Smooth muscle cell (in vitro differentiated cells): ENCODE measurements at regions not wholly inside any gene's neighbourhood (a gene's known extent, or its start where the extent isn't known, plus 50 kb on each side); places are given as distances from the start of the nearest gene placed in this dataset.

Source experiments
- DNase-seq: peaks from one replicate; lab custom pipeline; 2025; ENCODE audit not compliant: unreplicated experiment; lab: John Stamatoyannopoulos, UW
- H2AFZ ChIP-seq: fragments of 200-600 bp; sonication (generic); 2 replicates; pipeline ENCODE4 v1.6.0; 2016; ENCODE audit warnings: antibody characterized with exemption, low read depth, mild to moderate bottlenecking
- H3F3A ChIP-seq: fragments of 200-600 bp; sonication (generic); 2 replicates; pipeline ENCODE4 v1.6.0; 2017; ENCODE audit warnings: antibody characterized with exemption, low read depth
- H3K27ac ChIP-seq: fragments of 200-600 bp; sonication (generic); 2 replicates; pipeline ENCODE4 v1.5.1; 2016; ENCODE audit warnings: low read depth, mild to moderate bottlenecking
- H3K27me3 ChIP-seq: fragments of 200-600 bp; sonication (generic); 2 replicates; pipeline ENCODE4 v1.6.1; 2016; ENCODE audit warnings: low read depth, mild to moderate bottlenecking
- H3K36me3 ChIP-seq: fragments of 200-600 bp; sonication (generic); 2 replicates; pipeline ENCODE4 v1.5.1; 2016; ENCODE audit warnings: low read depth
- H3K4me1 ChIP-seq: fragments of 200-600 bp; sonication (generic); 2 replicates; pipeline ENCODE4 v1.5.1; 2016; ENCODE audit warnings: low read depth
- H3K4me2 ChIP-seq: fragments of 200-600 bp; sonication (generic); 2 replicates; pipeline ENCODE4 v1.6.0; 2016; ENCODE audit warnings: mild to moderate bottlenecking
- H3K4me3 ChIP-seq: fragments of 200-600 bp; sonication (generic); 2 replicates; pipeline ENCODE4 v1.5.1; 2016; ENCODE audit warnings: mild to moderate bottlenecking
- H3K79me2 ChIP-seq: fragments of 200-600 bp; sonication (generic); 2 replicates; pipeline ENCODE4 v1.6.0; 2016; ENCODE audit warnings: low read depth, mild to moderate bottlenecking
- H3K9ac ChIP-seq: fragments of 200-600 bp; sonication (generic); 2 replicates; pipeline ENCODE4 v1.6.0; 2016; ENCODE audit warnings: low read depth
- H3K9me3 ChIP-seq: fragments of 200-600 bp; sonication (generic); replicated peaks from 2 replicates; pipeline ENCODE4 v1.5.1; 2016; ENCODE audit warnings: low read depth
- H4K20me1 ChIP-seq: fragments of 200-600 bp; sonication (generic); 2 replicates; pipeline ENCODE4 v1.6.0; 2016; ENCODE audit warnings: low read depth
- WGBS: methylation state at CpG from one replicate; pipeline ENCODE4 v1.1.7; 2016; ENCODE audit warnings: low lambda C conversion rate; 5-methylcytosine and 5-hydroxymethylcytosine counted together
- TF ChIP-seq, protein P1 (sequence below): fragments of 200-600 bp; sonication (generic); IDR thresholded peaks from 2 replicates; pipeline ENCODE4 v1.5.1; 2017; ENCODE audit warnings: borderline replicate concordance, mild to moderate bottlenecking, antibody characterized with exemption; ENCODE audit not compliant: insufficient read depth, poor library complexity, severe bottlenecking

DNA sequence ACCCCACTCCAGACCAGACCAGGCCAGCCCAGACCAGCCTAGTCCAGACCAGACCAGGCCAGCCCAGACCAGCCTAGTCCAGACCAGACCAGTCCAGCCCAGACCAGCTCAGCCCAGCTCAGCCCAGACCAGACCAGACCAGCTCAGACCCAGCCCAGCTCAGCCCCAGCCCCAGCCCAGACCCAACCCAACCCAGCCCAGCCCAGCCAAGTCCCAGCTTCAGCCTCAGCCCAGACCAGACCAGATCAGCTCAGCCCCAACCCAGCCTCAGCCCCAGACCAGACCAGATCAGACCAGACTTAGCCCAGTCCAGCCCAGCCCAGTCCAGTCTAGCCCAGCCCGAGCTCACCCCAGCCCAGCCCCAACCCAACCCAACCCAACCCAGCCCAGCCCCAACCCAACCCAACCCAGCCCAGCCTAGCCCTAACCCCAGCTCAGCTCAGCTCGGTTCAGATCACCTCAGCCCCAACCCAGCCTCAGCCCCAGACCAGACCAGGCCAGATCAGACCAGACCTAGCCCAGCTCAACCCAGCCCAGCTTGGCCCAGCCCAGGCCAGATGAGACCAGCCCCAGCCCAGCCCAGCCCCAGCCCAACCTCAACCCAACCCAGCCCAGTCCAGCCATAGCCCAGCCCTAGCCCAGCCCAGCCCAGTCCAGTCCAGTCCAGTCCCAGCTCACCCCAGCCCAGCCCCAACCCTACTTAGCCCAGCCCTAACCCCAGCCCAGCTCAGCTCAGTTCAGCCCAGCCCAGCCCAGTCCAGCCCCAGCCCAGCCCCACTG is 204.7 kb downstream of the BCL11B start:
- Histone ChIP-seq H2AFZ (no peak overlapping the region), H3F3A (no peaks in the 10 kb centered on the region), H3K4me2 (no peak overlapping the region), H3K4me3 (no peak overlapping the region), H3K4me1 (no peaks in the 10 kb centered on the region), H3K9ac (no peak overlapping the region), H4K20me1 (no peaks in the 10 kb centered on the region), H3K79me2 (no peaks in the 10 kb centered on the region), H3K36me3 (no peaks in the 10 kb centered on the region), H3K27me3 (no peaks in the 10 kb centered on the region), H3K27ac (no peak overlapping the region), H3K9me3 (no peaks in the 10 kb centered on the region)
- WGBS: no CpG with 5 or more reads among the region's 2 CpGs
- DNase-seq: no peak
- TF ChIP-seq, protein P1, sequence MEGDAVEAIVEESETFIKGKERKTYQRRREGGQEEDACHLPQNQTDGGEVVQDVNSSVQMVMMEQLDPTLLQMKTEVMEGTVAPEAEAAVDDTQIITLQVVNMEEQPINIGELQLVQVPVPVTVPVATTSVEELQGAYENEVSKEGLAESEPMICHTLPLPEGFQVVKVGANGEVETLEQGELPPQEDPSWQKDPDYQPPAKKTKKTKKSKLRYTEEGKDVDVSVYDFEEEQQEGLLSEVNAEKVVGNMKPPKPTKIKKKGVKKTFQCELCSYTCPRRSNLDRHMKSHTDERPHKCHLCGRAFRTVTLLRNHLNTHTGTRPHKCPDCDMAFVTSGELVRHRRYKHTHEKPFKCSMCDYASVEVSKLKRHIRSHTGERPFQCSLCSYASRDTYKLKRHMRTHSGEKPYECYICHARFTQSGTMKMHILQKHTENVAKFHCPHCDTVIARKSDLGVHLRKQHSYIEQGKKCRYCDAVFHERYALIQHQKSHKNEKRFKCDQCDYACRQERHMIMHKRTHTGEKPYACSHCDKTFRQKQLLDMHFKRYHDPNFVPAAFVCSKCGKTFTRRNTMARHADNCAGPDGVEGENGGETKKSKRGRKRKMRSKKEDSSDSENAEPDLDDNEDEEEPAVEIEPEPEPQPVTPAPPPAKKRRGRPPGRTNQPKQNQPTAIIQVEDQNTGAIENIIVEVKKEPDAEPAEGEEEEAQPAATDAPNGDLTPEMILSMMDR: no peak

DNA sequence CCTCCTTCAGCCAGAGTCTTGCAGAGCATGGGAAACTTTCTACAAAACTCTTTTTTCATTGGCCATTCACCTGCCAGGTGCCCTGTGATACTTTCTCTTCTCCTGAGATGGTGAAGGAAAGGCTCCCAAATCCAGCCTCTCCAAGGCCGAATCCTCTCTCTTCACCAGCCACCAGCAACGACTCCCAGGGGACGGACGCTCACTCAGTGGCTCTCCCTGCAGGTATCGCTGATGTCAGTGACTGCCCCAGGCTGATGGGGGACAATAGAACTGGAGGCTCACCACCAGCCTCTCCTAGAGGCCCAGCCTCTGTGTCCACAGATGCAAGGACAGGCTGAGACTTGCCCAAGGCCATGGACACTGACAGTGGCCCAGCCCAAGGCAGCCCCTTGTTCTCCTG is 204.1 kb downstream of the BCL11B start:
- 98% methylated on average over 5 of the region's 5 CpGs for WGBS
- no peaks in the 10 kb centered on the region for H3K27me3 ChIP-seq
- no peak overlapping the region for H3K4me3 ChIP-seq
- no peak overlapping the region for H3K9ac ChIP-seq
- no peaks in the 10 kb centered on the region for H4K20me1 ChIP-seq
- H3K27ac ChIP-seq: no peak overlapping the region
- H2AFZ ChIP-seq: no peak overlapping the region
- no peaks in the 10 kb centered on the region for H3K36me3 ChIP-seq
- no peaks in the 10 kb centered on the region for H3F3A ChIP-seq
- TF ChIP-seq, protein P1: no peak
- H3K9me3 ChIP-seq: no peaks in the 10 kb centered on the region
- no peak overlapping the region for H3K4me2 ChIP-seq
- DNase-seq: no peak
- H3K4me1 ChIP-seq: no peaks in the 10 kb centered on the region
- no peaks in the 10 kb centered on the region for H3K79me2 ChIP-seq

DNA sequence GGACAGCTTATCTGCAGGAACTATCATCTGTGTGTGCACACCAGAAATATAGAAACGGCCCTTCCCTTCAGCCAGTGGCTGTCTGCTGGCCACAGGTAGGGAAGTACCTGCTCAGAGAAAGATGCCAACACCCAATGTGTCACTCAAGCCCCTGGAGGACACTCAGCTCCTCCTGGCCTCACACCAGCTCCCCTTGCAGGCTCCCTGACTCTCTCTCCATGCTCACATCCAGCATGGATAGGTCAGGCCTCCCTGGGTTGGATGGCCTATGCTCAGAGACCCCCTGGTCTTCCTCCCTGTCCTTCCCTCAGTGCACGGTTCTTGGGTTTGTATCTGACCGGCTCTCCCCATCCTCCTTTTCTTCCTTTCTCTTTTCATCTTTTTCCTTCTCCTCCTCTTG is 202.1 kb downstream of the BCL11B start:
- no peaks in the 10 kb centered on the region for H4K20me1 ChIP-seq
- H2AFZ ChIP-seq: no peak overlapping the region
- no peak overlapping the region for H3K27ac ChIP-seq
- H3F3A ChIP-seq: no peaks in the 10 kb centered on the region
- H3K36me3 ChIP-seq: no peaks in the 10 kb centered on the region
- H3K79me2 ChIP-seq: no peaks in the 10 kb centered on the region
- no peaks in the 10 kb centered on the region for H3K27me3 ChIP-seq
- H3K4me2 ChIP-seq: no peak overlapping the region
- no peak overlapping the region for H3K9ac ChIP-seq
- TF ChIP-seq, protein P1: no peak
- DNase-seq: no peak
- H3K4me3 ChIP-seq: no peak overlapping the region
- 66% methylated on average over 3 of the region's 3 CpGs for WGBS
- no peaks in the 10 kb centered on the region for H3K4me1 ChIP-seq
- H3K9me3 ChIP-seq: no peaks in the 10 kb centered on the region

DNA sequence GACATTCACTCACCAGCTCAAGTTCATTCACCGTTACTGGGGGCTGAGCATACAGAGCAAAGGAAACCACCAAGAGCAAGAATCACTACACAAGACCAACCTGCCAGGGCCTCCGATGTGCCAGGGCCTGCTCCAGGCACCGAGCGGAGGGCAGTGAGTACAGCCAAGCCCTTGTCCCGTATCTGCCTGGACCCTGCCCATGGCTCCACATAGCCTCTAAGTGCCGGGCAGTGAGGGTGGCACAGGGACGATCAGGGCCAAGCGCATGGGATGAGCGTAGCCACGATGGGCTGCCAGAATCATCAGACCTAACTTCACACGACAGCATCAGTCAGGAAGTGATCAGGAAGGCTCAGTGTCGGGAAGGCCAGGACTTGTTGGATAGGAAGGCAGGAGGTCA is 199.6 kb downstream of the BCL11B start:
- Histone ChIP-seq H3K79me2 (no peaks in the 10 kb centered on the region), H3K36me3 (no peaks in the 10 kb centered on the region), H3K9me3 (no peaks in the 10 kb centered on the region), H3K4me2 (no peak overlapping the region), H3K9ac (no peak overlapping the region), H3F3A (no peaks in the 10 kb centered on the region), H3K4me3 (no peak overlapping the region), H3K4me1 (no peaks in the 10 kb centered on the region), H2AFZ (no peak overlapping the region), H3K27me3 (no peaks in the 10 kb centered on the region), H3K27ac (no peak overlapping the region), H4K20me1 (no peaks in the 10 kb centered on the region)
- 96% methylated on average over 12 of the region's 12 CpGs for WGBS
- TF ChIP-seq, protein P1: no peak
- no peak for DNase-seq
